HG02885 (cell line): ENCODE measurements at regions not wholly inside any gene's neighbourhood (a gene's known extent, or its start where the extent isn't known, plus 50 kb on each side); places are given as distances from the start of the nearest gene placed in this dataset.
A peak's percentile ranks its signal among the peaks of the same experiment; 100 is the strongest.

Source experiments
- ATAC-seq: cut with Tn5 transposase; IDR thresholded peaks from one replicate; pipeline ENCODE4 v1.9.1; 2021; ENCODE audit warnings: mild to moderate bottlenecking; ENCODE audit not compliant: unreplicated experiment, poor library complexity

DNA sequence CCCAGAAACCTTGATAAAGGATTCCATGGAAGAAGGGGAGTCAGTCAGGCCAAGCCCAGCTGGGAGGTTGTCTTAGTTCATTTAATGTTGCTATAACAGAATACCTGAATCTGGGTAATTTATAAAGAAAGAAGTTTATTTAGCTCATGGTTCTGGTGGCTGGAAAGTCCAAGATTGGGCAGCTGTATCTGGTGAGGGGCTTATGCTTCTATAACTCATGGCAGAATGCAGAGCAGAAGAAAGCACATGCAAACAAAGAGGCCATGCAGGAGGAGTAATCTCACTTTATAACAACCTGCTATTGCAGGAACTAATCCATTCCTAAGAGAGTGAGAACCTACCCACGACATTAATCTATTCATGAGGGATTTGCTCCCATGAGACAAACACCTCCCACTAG lies 54.2 kb upstream of the ANKRD1 start:
- no peak for ATAC-seq

DNA sequence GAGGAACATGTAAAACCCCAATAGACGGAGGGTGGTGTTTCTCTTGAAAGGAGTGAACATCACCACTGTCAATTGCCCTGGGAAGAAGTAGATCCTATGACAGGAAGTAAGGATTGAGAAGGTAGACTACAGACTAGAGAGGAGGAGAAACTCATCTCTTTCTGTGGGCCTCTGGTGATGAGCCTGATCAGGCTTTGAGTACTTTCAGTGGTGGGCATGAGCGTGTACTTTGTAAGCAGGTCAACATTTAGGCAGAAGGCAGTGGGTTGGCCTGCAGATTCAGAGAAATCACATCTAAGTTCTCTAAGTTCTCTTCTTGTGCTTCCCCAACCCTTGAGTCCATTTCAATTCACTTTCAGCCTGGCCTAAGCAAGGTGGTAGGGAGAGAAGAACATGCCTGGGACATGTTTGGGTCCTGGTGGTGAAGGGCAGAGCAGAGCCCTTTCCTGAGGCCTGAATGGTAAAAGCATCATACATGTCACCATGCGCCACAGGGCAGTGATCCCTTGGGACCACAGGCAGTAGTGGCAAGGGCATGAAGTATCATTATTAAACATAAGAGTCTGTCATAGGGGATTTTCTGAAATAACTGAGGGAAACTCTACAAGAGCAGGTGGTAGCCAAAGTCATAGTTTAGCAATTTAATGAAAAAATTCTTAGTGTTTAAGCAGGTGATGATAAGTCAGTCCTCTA lies 56.4 kb upstream of the ANKRD1 start:
- ATAC-seq: peak; percentile 49

DNA sequence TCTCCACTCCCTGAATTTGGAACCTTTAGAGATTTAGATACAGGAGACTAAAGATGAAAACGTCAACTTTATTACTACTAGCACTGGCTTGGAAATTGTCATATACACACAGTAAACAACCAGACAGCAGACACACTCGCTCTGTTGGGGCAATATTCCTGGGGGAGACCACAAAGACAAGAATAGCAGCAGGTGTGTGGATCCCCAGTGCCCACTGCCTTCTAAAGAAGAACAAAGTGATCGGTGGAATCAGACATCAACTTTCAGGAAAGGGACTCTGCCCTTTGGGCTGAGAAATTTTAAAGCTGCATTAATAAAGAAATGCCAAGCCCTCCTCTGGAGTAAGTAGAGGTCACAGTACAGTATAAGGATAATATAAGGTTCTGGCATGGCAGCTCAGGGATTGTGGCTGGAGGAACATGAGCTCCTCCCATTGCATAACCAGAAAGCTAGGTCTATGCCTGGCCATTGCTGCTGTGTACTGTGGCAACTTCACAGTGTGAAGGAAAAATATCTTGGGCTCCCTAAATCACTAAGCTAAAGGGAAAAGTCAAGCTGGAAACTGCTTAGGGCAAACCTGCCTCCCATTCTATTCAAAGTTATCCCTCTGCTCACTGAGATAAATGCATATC lies 57.1 kb upstream of the ANKRD1 start:
- peak; percentile 22 for ATAC-seq

DNA sequence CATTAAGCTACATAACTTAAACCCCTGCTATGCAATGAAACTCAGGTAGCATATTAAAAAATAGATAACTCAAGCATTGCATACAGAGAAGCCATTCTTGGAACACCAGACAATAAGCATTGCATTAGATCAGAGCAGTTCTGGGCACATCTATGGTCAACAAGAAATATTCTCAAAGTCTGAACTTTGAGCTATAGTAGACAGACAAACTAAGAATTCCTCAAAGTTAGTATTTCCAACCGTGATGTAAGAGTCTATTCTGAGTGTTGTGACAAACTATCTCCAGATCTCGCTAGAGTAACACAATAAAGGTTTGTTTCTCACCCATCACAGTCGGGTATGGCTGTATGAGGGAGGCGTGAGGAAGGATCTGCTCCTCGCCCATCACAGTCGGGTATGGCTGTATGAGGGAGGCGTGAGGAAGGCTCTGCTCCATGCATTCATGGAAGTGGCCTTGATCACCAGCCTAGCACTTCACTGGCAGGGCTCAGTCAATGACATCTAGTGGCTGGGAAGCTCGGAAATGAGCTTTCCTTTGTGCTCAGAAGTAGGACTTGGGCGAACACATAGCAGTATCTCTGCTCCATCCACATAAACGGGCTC lies 61.6 kb upstream of the ANKRD1 start:
- ATAC-seq: no peak

DNA sequence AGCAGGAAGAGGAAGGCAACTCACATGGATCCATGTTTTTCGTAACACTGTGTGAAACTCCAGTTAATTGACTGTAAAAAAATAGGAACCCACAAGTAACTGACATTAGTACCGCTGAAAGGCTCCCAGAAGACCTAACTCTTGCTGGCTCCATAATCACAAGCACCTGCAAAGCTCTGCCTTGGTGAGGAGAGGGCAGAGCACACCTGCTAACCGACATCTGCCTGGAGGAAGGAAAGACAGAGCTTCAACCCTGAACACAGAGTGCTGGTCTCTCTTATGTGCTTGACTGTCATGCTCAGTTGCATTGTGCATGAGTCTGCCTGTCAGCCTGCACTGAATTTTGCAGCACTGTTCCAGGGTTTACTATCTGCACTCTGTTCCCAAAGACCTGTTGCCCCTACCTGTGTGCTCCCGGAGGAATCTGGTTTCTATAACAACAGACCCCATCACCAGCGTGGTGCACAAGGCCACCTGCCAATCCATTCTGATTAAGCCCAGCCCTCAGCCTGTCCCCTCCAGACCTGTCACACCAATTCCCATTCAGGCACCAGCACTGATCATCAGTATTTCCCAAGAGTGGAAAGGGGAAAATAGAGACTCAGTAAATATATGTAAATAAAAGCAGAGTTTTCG lies 63.1 kb upstream of the ANKRD1 start:
- no peak for ATAC-seq

DNA sequence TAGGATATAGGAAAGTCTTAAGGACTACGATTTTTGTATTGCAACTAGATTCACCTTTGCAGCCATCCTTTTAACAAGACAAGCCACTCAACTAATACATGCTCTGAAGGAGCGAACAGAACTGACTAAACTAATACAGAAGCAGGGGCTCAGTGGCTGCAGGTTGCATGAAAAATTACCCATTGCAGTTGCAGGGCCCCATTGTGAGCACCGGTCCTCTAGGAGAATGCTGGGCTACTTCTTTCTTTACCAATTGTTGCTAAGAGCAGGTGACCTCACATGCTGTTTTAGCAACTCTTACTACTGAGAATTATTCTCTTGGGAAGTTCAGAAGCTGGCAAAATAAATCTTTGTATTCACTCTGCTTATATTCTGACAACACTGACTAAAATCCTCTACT lies 64.0 kb upstream of the ANKRD1 start:
- ATAC-seq: no peak

DNA sequence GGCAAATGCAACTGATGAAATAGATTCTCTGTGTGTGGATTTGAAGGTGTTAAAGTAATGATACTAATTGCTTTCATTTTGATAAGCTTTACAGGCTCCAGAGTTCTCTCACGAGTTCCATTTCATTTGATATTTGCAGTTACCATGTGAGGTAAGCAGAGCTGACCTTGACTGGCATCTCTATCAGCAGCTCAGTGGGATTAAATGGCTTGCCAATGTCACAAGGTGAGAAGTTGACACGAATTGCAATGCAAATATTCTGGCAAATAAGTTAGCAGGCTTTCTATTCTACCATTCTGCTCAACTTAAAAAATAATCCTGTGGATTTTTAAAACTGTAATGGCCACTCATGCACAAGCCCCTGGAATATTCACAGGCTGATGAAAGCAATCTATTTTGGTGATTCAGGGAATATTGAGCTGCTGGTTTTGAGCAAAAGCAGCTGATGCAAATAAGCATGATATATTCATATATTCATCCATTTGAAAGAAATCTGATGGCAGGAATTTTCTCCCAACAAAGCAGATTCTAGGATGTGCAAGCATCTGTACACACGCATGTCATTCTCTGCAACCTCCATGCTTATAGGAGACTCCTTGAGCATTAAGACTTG lies 64.5 kb upstream of the ANKRD1 start:
- ATAC-seq: no peak

DNA sequence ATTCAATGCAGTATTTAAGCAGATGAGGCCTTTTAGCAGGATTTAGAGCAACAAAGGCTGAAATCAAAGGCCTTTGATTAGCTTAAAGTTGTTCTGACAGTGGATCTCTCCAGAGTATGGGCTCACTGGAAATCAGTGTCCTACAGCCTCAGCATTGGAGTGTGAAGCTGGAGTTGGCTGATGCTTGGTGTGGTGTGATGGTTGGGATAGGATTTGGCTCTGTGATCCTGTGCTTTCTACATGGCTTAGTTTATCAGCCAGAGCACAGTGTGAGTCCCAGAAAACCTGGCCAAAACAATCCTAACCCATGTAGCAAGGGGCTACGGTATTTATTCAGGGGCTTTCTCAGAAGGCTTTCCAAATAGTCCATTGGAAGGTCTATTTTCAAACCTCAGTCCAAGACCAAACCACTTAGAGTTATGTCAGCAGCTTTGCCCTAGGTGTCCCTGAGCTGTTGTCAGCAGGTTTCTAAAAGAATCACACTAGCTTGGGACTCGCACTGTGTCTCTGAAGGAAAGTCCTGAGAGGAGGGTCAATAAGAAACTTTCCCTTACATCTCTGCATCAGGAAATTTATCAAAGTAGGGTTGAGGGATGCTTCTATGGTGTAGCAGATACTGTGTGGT lies 65.4 kb upstream of the ANKRD1 start:
- ATAC-seq: no peak

DNA sequence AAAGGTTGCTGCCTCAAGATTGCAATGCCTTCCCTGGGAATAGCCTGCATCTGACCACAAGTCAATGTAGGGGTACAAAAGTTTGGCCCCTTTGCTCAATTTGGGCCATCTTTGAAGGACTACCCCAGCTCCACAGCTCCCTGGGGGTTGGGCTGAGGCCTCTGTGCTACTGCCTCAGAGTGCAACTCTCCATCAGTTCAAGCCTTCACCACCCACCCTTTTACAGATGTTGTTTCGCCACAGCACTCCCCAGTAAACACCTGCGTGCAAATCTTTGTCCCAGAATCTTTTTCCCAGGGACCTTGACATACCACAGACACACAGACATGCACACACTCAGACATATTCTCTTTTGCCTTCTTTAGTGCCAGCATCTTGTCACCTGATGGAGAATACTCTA lies 66.0 kb upstream of the ANKRD1 start:
- ATAC-seq: no peak

DNA sequence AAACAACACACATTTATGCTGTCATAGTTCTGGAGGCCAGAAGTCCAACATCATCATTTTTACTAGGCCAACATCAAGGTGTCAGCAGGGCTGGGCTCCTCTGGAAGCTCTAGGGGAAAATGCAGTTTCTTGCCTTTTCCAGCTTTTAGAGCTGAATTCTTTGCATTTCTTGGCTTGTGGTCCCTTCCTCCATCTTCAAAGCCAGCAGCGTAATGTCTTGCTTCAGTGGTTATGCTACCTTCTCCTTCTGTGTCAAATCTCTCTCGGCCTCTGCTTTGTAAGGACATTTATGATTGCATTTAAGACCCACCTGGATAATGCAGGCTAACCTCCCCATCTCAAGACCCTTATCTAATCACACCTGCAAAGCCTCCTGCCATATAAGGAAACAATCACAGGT lies 66.5 kb upstream of the ANKRD1 start:
- ATAC-seq: no peak

DNA sequence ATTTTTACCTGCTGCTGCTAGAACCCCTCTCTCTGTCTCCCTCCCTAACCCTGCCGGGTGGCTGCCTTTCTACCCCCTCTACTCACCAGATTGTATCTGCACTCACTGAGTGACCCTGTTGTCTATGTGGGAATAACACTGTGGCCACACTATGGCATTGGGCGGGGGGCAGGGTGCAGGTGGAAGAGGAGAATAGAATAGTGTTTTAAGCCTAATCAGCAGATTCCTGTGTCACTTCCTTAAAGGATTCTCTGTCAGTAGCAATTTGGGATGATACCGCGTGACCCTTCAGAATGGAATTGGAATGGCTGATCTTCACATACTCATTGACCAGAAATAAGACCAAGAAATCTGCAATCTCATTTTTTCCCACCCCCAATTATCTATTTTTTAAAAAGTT lies 67.1 kb upstream of the ANKRD1 start:
- no peak for ATAC-seq

DNA sequence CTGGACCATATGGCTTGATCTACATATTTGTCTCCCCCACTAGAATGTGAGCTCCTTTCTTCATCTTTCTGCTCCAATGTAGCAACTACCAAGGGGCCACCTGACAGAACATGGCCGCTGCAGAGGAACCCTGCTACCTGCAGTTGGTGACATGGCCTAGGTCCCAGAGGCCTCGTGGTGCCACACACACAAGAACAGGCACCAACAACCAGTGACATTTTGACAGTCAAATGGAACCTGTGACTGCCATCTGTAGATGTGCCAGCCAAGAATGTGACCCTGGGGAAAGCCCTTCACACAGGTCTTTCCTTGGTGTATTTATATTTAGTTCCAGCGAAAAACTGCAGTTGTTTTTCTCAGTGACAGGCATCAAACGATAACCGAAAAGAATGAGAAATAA lies 67.9 kb upstream of the ANKRD1 start:
- ATAC-seq: no peak

DNA sequence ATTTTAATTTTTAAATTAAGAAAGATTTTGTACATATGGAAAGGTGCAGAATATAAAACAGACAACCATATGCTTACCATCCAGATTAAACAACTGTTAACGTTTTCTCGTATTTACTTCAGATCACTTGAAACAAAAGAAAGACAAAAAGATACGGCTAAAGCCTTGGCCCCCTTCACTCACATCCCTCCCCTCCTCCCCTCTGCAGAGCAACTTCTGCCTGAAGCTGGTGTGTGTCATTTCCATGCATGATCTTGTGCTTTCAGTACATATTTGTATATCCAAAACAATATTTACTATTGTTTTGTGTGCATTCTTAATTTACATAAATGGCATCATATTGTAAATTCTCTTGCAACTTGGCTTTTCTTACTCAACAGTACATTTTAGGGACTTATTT lies 68.5 kb upstream of the ANKRD1 start:
- ATAC-seq: no peak

DNA sequence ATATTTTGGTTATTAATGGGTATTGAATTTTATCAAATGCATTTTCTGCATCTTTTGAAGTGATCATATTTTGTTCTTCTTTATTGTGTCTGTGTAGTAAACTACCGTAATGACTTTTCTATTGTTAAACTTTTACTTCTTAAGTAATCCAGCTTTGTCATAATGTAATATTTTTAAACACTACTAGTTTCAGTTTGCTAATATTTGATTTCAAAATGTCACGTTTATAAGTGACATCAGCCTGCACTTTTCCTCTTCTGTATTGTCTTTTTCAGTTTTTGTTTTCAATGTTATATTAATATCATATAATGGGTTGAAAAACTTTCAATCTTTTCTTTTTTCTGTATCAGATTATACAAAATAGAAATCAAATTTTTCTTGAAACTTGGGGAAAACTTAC lies 71.6 kb upstream of the ANKRD1 start:
- ATAC-seq: no peak

DNA sequence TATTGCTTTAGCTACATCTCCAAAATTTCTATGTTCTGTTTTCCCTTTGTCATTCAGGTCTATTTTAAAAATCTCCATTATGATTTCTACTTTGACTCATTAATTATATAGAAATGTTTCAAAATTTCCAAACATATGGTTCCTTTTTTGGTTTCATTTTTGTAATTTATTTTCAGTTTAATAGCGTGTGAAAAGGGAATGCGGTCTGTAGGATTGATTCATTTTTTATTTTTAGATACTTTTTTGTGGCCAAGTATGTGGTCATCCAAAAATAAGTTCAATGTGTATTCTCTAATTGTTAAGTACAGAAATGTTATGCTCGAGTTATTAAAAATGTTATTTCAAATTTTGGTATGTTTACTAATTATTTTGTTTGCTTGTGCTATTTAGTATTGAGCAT lies 72.5 kb upstream of the ANKRD1 start:
- ATAC-seq: peak; percentile 53

DNA sequence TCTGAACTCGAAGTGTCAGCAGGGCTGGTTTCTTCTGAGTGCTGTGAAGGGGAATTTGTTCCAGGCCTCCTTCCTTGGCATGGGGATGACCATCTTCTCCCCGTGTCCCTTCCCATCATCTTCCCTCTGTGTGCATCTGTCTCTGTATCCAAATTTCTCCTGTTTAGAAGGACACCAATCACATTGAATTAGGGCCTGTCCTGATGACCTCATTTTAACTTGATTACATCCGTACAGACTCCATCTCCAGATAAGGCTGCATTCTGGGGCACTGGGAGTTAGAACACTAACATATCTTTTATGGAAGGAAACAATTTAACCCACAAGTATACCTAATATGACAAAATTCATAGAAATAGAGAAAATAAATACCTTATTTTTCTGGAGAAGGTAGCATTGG lies 76.8 kb upstream of the ANKRD1 start:
- ATAC-seq: no peak

DNA sequence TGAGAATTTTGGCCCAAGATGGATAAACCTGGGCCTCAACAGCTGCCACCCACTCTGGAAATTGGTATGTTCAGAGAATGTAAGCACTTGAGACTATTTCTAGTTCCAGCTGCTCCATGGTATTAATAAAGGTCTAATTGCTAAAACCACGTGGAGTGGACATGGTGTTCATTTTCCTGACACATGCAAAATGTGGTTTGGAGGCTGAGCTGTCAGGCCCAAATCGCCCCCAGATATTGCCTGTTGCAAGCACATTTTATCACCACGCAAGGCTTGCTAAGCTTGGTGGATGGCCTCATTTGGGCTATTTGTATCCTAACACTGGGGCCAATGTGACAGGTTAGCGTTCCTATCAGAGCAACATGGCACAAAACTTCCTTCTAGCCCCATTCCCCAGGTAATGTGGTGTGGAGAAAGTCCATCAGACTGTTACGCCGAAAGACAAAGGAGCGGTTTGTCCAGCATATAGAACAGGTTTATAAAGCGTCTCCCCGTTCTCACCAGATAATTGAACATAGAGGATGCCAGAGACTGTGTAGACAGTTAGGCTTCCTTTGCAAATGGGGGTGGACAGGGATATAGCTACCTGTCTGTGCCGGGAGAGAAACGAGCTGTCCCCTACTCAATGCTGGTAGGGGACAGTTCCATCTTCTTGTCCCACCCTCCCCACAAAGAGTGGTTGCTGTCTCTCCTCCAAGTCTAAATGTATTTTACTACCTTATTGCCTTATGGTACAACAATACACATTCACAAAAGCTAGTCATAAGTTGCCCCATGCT lies 78.0 kb upstream of the ANKRD1 start:
- ATAC-seq: no peak

DNA sequence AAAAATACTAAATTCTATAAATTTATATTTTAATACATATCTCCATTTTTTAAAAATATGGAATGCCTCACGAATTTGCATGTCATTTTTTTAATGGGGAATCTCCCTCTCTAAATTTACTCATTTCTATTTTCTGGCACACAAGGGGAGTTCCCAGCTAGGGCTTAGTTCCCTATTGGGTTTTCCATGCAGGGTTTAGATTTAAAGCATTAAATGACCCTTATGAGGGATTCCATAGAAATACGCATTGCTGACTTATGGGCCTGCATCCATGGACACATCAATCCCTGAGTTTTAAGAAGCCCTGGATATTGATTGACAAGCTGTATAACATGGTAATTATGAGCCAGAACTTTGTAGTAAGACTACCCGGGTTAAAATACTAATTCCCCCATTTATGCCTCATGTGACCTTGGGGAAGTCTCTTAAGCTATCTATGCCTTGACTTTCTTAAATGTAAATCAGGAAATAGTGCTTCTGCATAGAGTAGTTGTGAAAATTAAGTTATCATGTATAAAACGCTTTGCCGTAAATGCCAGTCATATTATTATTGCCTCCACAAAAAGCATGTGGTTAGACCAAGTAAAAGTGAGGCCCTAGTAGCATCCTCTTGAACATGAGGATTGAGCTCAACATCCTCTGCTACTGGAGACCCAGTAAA lies 78.8 kb upstream of the ANKRD1 start:
- no peak for ATAC-seq

DNA sequence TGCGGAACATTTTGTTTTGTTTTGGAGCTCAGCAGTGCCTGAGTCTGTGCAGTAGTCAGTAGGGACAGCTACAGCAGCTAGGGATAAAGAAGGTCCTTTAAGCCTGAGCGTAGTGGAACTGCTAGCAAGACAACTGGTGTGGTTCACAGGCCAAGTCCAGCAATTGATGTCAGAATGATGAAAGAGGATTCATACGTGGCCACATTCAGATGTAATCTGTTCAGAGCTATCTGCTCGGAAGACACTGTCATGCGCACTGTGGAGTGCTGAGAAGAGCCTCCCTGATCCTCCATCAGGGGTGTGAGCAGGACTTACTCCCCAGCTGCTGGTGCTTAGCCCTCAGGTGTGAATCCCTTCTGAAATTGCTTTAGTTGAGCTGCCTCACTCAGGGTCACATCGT lies 79.6 kb upstream of the ANKRD1 start:
- ATAC-seq: no peak
